SIG-M5 treated with dmso at 0.1 percent for 504 hours (cell line): ENCODE measurements at regions not wholly inside any gene's neighbourhood (a gene's known extent, or its start where the extent isn't known, plus 50 kb on each side); places are given as distances from the start of the nearest gene placed in this dataset.
"Not testable (repeated sequence)": the region's sequence is repeated elsewhere in the genome, so short reads cannot be mapped to it uniquely, and the experiment has no call there.

Experiments
- DNase-seq: peaks from one replicate; lab custom pipeline; 2025; ENCODE audit not compliant: unreplicated experiment; lab: John Stamatoyannopoulos, UW

- no peak for DNase-seq
These were observed 302.6 kb upstream of the LYZL1 start for GRCh38 chr10:28986117-28986792.

DNA sequence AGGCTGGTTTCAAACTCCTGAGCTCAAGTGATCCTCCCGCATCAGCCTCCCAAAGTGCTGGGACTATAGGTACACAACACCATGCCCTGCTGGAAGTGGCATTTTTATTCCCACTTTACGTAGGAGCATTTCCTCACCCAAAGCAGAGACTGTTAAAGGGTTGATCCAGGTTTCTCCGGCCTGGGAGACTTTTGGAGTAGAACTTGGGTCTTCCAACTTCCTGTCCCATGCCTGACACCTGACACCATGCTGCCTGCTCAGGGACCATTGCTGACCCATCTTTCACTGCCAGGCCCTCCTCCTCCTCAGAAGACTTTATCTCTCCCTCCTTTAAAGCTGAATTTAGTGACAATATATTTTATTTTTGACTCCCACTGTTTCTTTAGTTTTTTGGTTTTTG lies 302.0 kb upstream of the LYZL1 start:
- no peak for DNase-seq

DNA sequence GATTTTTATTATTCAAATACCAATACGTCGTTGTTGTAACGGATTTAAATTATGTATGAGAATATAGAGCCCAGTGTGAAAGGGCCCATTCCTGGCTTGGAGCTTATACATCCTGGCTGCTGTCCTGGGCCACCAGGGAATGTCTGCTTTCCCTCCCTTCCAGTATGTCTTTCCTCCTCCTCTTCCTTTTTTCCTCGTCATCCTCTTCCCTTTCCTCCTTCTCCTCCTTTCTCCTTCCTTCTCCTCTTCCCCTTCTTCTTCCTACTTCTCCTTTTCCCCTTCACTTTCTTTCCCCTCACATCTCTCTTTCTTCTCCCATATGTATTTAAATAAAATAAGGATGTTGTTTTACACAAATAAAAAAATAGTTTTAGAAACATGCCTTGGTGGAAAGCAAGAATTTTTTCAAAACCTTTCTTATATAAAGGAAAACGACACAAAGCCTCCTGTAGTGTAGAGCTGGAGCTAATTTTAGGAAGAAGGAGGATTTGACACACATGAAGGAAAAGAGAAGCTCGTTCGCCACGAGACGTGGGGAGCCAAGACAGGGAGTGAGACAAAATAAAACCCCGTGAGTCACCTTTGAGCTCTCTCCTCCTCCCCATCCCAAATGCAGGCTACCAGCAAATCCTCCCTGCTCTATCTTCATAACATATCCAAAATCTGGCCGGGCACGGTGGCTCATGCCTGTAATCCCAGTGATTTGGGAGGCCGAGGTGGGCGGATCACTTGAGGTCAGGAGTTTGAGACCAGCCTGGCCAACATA lies 301.1 kb upstream of the LYZL1 start:
- DNase-seq = no peak

- no peak for DNase-seq
These were observed 299.9 kb upstream of the LYZL1 start for GRCh38 chr10:28988980-28989379.

DNA sequence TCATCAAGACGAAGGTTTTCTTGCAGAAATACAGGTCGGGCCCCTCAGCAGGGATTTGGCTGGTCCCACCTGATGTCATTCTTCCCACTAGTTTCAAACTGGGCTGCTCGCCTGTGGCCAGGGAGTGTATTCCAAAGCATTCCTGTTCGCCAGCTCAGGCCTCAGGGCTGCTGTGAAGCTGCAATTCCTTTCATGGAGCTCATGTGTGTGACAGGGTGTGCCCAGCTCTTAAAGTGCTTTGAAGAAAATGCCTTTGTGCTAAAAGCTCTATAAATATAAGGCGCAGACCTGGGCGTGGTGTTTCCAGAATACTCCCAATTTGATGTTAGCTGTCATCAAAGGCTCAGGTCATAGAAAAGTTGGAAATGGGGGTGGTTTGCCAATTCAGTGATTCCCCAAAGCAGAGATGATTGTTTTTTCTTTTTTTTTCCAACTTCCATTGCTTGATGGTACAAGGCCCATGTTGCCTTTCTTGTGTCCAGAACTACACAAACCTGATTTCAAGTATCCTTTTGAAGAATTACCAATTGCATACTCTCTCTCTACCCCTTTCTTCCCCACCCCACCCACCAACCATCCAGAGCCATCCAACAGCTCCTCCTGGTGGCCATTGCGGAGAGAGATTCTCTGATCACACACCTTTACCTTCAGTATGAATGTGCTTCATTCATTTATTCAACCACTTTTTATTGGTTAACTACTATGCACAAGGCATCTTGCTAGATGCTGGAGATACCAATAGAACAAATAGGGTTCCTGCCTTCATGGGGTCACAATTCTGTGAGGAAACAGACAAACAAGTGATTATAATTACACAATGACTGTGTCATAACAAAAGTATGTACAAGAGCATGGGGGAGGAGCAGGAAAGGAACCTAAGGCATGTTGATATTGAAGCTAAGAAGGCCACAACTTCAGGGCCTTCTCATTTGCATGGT lies 297.3 kb upstream of the LYZL1 start:
- peak; percentile 28 for DNase-seq

GRCh38 chr10:28993056-28993455 lies 295.8 kb upstream of the LYZL1 start:
- DNase-seq = no peak

- no peak for DNase-seq
These were observed 295.0 kb upstream of the LYZL1 start for GRCh38 chr10:28993861-28994260.

GRCh38 chr10:28994802-28995201 lies 294.1 kb upstream of the LYZL1 start:
- not testable (repeated sequence) for DNase-seq

DNA sequence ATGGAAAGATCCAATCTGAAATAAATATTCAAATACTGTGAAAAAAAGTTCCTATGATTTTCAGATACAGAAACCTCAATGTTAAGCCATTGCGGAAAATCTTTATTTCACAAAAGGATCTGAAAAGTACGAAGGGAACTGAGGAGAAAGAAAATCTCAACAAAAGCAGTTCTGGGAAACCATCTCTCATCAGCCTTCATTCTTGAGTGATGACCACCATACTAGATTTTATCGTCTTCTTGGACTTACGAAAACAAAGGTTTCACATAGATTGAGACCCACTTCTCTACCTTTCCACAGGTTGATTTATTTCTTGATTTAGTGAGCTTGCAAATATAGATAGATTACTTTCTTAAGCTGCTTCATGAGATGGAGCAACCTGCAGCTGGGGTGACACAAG lies 293.4 kb upstream of the LYZL1 start:
- DNase-seq = no peak

- DNase-seq = no peak
These were observed 292.5 kb upstream of the LYZL1 start for GRCh38 chr10:28996345-28996744.

- no peak for DNase-seq
These were observed 291.8 kb upstream of the LYZL1 start for GRCh38 chr10:28996947-28997551.

GRCh38 chr10:28997734-28998133 lies 291.1 kb upstream of the LYZL1 start:
- peak; percentile 19 for DNase-seq

DNA sequence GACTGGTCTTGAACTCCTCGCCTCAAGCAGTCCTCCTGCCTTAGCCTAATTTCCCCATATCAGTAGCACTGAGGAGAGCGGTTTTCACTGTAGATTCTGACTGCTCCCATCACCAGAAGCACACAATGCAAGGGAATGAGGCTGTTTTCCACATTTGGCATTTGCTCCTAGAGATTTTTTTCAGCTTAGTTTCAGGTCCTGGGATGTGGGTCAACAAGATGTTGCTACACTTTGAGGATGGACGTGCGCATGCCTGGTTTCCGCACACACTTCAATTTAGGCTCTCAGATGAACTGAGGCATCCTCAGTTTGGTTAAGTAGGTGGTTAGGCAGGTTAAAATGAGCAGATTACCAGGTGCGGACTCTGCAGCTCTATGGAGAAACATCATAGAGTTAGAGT lies 287.1 kb upstream of the LYZL1 start:
- DNase-seq = no peak

DNA sequence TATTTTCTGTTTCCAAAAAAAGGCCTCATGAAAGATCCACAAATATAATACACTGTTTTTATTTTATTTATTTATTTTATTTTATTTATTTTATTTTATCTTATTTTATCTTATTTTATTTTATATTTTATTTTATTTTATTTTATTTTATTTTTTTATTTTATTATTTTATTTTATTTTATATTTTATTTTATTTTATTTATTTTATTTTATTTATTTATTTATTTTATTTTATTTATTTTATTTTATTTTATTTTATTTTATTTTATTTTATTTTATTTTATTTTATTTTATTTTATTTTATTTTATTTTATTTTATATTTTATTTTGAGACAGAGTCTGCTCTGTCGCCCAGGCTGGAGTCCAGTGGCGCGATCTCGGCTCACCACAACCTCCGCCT lies 285.9 kb upstream of the LYZL1 start:
- not testable (repeated sequence) for DNase-seq

- no peak for DNase-seq
These were observed 282.9 kb upstream of the LYZL1 start for GRCh38 chr10:29005988-29006387.

DNA sequence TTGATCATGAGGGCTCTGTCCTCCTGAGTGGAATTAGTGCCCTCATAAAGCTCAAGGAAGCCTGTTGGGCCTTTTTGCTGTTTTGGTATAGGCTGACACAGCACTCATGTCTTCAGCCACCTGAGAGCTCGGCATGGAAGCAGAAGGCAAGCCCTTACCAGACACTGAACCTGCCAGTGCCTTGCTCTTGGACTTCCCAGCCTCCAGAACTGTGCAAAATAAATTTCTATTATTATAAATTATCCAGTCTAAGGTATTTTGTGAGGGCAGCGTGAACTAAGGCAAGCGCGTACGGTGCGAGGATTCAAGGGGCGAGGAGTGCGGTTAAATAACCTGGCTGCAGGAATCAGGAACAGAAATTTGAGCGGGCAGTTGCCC lies 281.5 kb upstream of the LYZL1 start:
- no peak for DNase-seq

DNA sequence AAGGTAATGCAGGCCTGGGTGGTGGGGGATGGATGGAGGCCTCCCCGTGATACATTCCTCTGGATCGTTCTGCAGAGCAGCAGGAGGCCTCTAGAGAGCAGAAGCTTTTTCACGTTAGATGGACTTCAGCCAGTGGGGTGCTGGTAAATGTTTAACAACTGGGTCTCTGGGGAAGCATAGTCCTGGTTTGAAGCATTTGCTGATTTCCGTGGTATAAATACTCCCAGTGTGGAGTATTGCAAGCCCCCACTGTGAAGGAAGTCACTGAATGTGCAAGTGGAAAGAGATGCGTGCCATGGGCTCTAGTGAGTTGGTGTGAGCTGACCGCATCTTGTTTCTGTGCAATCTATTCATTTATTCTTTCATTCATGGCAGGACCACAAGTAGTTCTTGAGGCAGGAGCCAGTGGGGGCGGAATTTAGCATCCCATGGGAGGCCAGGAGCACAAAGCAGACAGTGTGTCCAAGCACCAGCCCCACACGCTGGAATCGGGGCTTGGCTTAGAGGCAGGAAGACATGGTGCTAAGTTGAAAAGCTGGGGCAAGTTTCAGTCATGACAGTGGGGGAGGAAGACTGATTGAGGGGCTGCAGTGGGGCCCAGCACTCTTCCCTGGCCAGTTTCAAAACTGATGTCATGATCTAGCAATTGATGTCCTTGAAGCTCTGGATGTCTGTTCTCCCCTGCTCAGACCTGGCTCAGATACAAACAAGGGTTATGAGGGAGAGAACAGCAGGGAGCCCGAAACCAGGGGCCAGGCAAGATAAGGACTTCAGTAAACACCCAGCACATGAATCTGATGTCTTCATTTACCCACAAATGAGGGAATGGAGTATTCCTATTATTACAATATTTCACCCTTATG lies 280.9 kb upstream of the LYZL1 start:
- DNase-seq = no peak

DNA sequence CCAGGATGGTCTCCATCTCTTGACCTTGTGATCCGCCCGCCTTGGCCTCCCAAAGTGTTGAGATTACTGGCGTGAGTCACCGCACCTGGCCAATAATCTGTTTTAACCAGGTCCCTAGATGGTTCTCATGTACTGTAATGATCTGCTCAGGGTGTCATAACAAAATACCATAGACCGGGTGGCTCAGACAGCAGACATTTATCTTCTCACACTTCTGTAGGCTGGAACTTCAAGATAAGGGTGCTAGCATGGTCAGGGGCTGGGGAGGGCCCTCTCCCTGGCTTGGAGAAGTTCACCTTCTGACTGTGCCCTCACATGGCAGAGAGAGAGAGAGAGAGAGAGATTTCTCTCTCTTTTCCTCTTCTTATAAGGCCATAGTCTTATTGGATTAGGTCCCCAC lies 279.4 kb upstream of the LYZL1 start:
- DNase-seq = no peak

DNA sequence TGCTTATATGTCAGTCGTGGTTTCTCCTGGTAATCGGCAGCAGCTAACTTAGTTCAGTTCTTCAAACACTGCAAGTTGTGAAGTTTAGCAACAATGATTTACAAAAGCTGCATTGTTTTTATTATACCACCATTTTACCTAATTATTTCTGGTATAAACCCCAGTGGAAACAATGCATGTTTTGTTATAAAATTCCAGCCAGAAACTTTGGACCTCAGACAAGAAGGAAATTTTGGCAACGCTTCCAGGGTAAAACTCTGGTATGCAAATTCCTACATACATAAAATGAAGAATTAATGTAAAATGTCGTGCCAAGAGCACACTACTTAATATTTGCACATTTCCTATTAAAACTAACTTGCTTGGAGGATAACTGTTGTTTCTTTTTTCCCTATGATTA lies 277.4 kb upstream of the LYZL1 start:
- DNase-seq = no peak

- no peak for DNase-seq
These were observed 275.8 kb upstream of the LYZL1 start for GRCh38 chr10:29012926-29013554.
